HG03175 (cell line): ENCODE measurements at regions not wholly inside any gene's neighbourhood (a gene's known extent, or its start where the extent isn't known, plus 50 kb on each side); places are given as distances from the start of the nearest gene placed in this dataset.

Source experiments
- ATAC-seq: cut with Tn5 transposase; IDR thresholded peaks from one replicate; pipeline ENCODE4 v1.9.1; 2021; ENCODE audit warnings: mild to moderate bottlenecking, moderate library complexity; ENCODE audit not compliant: unreplicated experiment

- ATAC-seq = no peak
Observed at GRCh38 chr4:89665662-89666061, 171.3 kb downstream of the SNCA start.

- no peak for ATAC-seq
Observed at GRCh38 chr4:89664521-89664920, 172.4 kb downstream of the SNCA start.

- ATAC-seq = no peak
Observed at GRCh38 chr4:89661173-89661899, 175.6 kb downstream of the SNCA start.

GRCh38 chr4:89660444-89661172 lies 176.4 kb downstream of the SNCA start:
- no peak for ATAC-seq

GRCh38 chr4:89658701-89659024 lies 178.3 kb downstream of the SNCA start:
- ATAC-seq = peak; percentile 85

- peak; percentile 77 for ATAC-seq
Observed at GRCh38 chr4:89657931-89658700, 178.8 kb downstream of the SNCA start.

- no peak for ATAC-seq
Observed at GRCh38 chr4:89653012-89653411, 183.9 kb downstream of the SNCA start.

- no peak for ATAC-seq
Observed at GRCh38 chr4:89645482-89645881, 191.5 kb downstream of the SNCA start.

- no peak for ATAC-seq
Observed at GRCh38 chr4:89641367-89641687, 195.6 kb downstream of the SNCA start.

- peak; percentile 49 for ATAC-seq
Observed at GRCh38 chr4:89640620-89641366, 196.2 kb downstream of the SNCA start.

- no peak for ATAC-seq
Observed at GRCh38 chr4:89639395-89639794, 197.6 kb downstream of the SNCA start.

- no peak for ATAC-seq
Observed at GRCh38 chr4:89625599-89626293, 211.2 kb downstream of the SNCA start.

GRCh38 chr4:89619206-89619962 lies 217.6 kb downstream of the SNCA start:
- ATAC-seq = no peak

GRCh38 chr4:89618151-89618550 lies 218.8 kb downstream of the SNCA start:
- no peak for ATAC-seq

- ATAC-seq = no peak
Observed at GRCh38 chr4:89617317-89617716, 219.6 kb downstream of the SNCA start.

- ATAC-seq = no peak
Observed at GRCh38 chr4:89616382-89616781, 220.6 kb downstream of the SNCA start.

- ATAC-seq = no peak
Observed at GRCh38 chr4:89615051-89615450, 221.9 kb downstream of the SNCA start.

GRCh38 chr4:89614155-89614554 lies 222.8 kb downstream of the SNCA start:
- no peak for ATAC-seq

GRCh38 chr4:89610236-89610635 lies 226.7 kb downstream of the SNCA start:
- no peak for ATAC-seq

GRCh38 chr4:89609756-89610155 lies 227.2 kb downstream of the SNCA start:
- ATAC-seq = no peak
